Neural cell (in vitro differentiated cells): ENCODE measurements at regions not wholly inside any gene's neighbourhood (a gene's known extent, or its start where the extent isn't known, plus 50 kb on each side); places are given as distances from the start of the nearest gene placed in this dataset.

Experiments used
- H2AFZ ChIP-seq: fragments of 200-600, 300-800 bp; sonication (generic), shearing (Covaris generic); 2 replicates; pipeline ENCODE4 v1.6.0; 2014; ENCODE audit warnings: low read depth, mild to moderate bottlenecking, antibody characterized with exemption, low read length, moderate library complexity
- H3F3A ChIP-seq: fragments of 200-600 bp; shearing (Covaris generic); 2 replicates; pipeline ENCODE4 v1.6.1; 2016; ENCODE audit warnings: mild to moderate bottlenecking, moderate library complexity, mixed read lengths, antibody characterized with exemption, low read length; ENCODE audit not compliant: insufficient read depth, poor library complexity, severe bottlenecking
- H3K27ac ChIP-seq: fragments of 200-600, 300-800 bp; sonication (generic), shearing (Covaris generic); 2 replicates; pipeline ENCODE4 v1.5.1; 2014; ENCODE audit warnings: mild to moderate bottlenecking, low read length, moderate library complexity
- H3K27me3 ChIP-seq: fragments of 300-800, 200-600 bp; sonication (generic), shearing (Covaris generic); 2 replicates; pipeline ENCODE4 v1.6.0; 2014; ENCODE audit warnings: mild to moderate bottlenecking, low read depth, low read length, moderate library complexity; ENCODE audit not compliant: insufficient read depth
- H3K36me3 ChIP-seq: fragments of 300-800, 200-600 bp; sonication (generic), shearing (Covaris generic); 2 replicates; pipeline ENCODE4 v1.5.1; 2014; ENCODE audit warnings: mild to moderate bottlenecking, antibody characterized with exemption, low read length, moderate library complexity; ENCODE audit not compliant: insufficient read depth
- H3K4me2 ChIP-seq: fragments of 300-800, 200-600 bp; sonication (generic), shearing (Covaris generic); 2 replicates; pipeline ENCODE4 v1.6.0; 2014; ENCODE audit warnings: mild to moderate bottlenecking, low read length
- H3K4me3 ChIP-seq: fragments of 300-800, 200-600 bp; sonication (generic), shearing (Covaris generic); 2 replicates; pipeline ENCODE4 v1.5.1; 2014; ENCODE audit warnings: mild to moderate bottlenecking, low read length, moderate library complexity
- H3K79me2 ChIP-seq: fragments of 200-600 bp; shearing (Covaris generic); replicated peaks from 2 replicates; pipeline ENCODE4 v1.6.0; 2014; ENCODE audit warnings: mild to moderate bottlenecking, low read length, moderate library complexity; ENCODE audit not compliant: insufficient read depth
- H3K9ac ChIP-seq: fragments of 300-800, 200-600 bp; sonication (generic), shearing (Covaris generic); 2 replicates; pipeline ENCODE4 v1.6.1; 2016; ENCODE audit warnings: mild to moderate bottlenecking, low read length, mixed read lengths
- H3K9me2 ChIP-seq: fragments of 200-600 bp; shearing (Covaris generic); 2 replicates; pipeline ENCODE4 v1.6.1; 2016; ENCODE audit warnings: mild to moderate bottlenecking, low read length, mixed read lengths; ENCODE audit not compliant: insufficient read depth
- H3K9me3 ChIP-seq: fragments of 200-600, 300-800 bp; sonication (generic), shearing (Covaris generic); 2 replicates; pipeline ENCODE4 v1.6.1; 2016; ENCODE audit warnings: mild to moderate bottlenecking, mixed run types, low read length, moderate library complexity, mixed read lengths
- H4K20me1 ChIP-seq: fragments of 200-600 bp; shearing (Covaris generic); 2 replicates; pipeline ENCODE4 v1.6.1; 2016; ENCODE audit warnings: mild to moderate bottlenecking, mixed run types; ENCODE audit not compliant: insufficient read depth
- EP300 ChIP-seq: fragments of 450-650 bp; conservative IDR thresholded peaks from 2 replicates; pipeline ENCODE4 v1.6.1; 2014; ENCODE audit warnings: antibody characterized with exemption, mild to moderate bottlenecking, moderate library complexity; ENCODE audit not compliant: poor library complexity, severe bottlenecking
- EZH2 ChIP-seq: fragments of 200-600, 300-800 bp; shearing (Covaris generic), sonication (generic); IDR thresholded peaks from 2 replicates; pipeline ENCODE4 v1.6.1; 2014; ENCODE audit warnings: antibody characterized with exemption, low read length, borderline replicate concordance, mild to moderate bottlenecking; ENCODE audit not compliant: insufficient read depth, poor library complexity, severe bottlenecking
- MXI1 ChIP-seq: fragments of 450-650 bp; conservative IDR thresholded peaks from 2 replicates; pipeline ENCODE4 v1.6.1; 2014; ENCODE audit warnings: antibody characterized with exemption, mild to moderate bottlenecking; ENCODE audit not compliant: poor library complexity, severe bottlenecking
- POLR2AphosphoS5 ChIP-seq: IDR thresholded peaks from 2 replicates; pipeline ENCODE4 v1.6.1; 2012
- RAD21 ChIP-seq: fragments of 450-650 bp; conservative IDR thresholded peaks from 2 replicates; pipeline ENCODE4 v1.6.1; 2014; ENCODE audit warnings: antibody characterized with exemption, mild to moderate bottlenecking, moderate library complexity
- REST ChIP-seq: IDR thresholded peaks from 2 replicates; pipeline ENCODE4 v1.6.1; 2012; ENCODE audit warnings: borderline replicate concordance
- SMC3 ChIP-seq: fragments of 450-650 bp; conservative IDR thresholded peaks from 2 replicates; pipeline ENCODE4 v1.6.1; 2014; ENCODE audit warnings: antibody characterized with exemption, mild to moderate bottlenecking, moderate library complexity; ENCODE audit not compliant: poor library complexity
- TAF1 ChIP-seq: IDR thresholded peaks from 2 replicates; pipeline ENCODE4 v1.6.1; 2012; ENCODE audit warnings: low read depth
- TF ChIP-seq, protein P1 (sequence below): fragments of 450-650 bp; IDR thresholded peaks from 2 replicates; pipeline ENCODE4 v1.5.1; 2014; ENCODE audit warnings: antibody characterized with exemption, mild to moderate bottlenecking, moderate library complexity; ENCODE audit not compliant: poor library complexity, severe bottlenecking

GRCh38 chr21:27793901-27794300 is 827.0 kb upstream of the ADAMTS5 start:
- H3K79me2 ChIP-seq = no peaks in the 10 kb centered on the region
- no peaks in the 10 kb centered on the region for H3K36me3 ChIP-seq
- no peak overlapping the region for H3K4me3 ChIP-seq
- H4K20me1 ChIP-seq = no peaks in the 10 kb centered on the region
- H2AFZ ChIP-seq = no peak overlapping the region
- no peaks in the 10 kb centered on the region for H3K9me2 ChIP-seq
- no peaks in the 10 kb centered on the region for H3K27me3 ChIP-seq
- H3K9ac ChIP-seq = no peak overlapping the region
- no peak for TF ChIP-seq POLR2AphosphoS5
- no peak for TF ChIP-seq MXI1
- TF ChIP-seq EP300 = no peak
- TF ChIP-seq, protein P1, sequence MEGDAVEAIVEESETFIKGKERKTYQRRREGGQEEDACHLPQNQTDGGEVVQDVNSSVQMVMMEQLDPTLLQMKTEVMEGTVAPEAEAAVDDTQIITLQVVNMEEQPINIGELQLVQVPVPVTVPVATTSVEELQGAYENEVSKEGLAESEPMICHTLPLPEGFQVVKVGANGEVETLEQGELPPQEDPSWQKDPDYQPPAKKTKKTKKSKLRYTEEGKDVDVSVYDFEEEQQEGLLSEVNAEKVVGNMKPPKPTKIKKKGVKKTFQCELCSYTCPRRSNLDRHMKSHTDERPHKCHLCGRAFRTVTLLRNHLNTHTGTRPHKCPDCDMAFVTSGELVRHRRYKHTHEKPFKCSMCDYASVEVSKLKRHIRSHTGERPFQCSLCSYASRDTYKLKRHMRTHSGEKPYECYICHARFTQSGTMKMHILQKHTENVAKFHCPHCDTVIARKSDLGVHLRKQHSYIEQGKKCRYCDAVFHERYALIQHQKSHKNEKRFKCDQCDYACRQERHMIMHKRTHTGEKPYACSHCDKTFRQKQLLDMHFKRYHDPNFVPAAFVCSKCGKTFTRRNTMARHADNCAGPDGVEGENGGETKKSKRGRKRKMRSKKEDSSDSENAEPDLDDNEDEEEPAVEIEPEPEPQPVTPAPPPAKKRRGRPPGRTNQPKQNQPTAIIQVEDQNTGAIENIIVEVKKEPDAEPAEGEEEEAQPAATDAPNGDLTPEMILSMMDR = no peak
- TF ChIP-seq TAF1 = no peak
- no peak for TF ChIP-seq SMC3
- TF ChIP-seq REST = no peak
- TF ChIP-seq EZH2 = no peak
- TF ChIP-seq RAD21 = no peak
- no peak overlapping the region for H3K27ac ChIP-seq
- H3F3A ChIP-seq = no peaks in the 10 kb centered on the region
- no peak overlapping the region for H3K4me2 ChIP-seq
- no peaks in the 10 kb centered on the region for H3K9me3 ChIP-seq

DNA sequence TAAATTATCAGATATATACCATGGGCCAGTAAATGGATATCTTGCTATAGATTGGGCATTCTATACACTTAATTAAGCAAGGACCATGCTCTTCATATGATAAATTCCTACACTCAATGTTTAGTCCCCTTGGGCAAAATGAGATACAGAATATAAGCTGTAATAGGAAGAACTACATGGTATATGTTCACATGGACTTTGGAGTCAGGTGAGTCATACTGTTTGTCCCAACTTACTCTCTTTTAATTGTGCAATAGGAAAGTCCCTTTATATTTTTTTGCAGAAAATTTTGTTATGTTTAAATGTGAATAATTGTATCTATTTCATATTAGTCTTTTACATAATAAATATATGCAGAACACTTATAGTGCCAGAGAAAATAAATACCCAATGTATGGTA is 820.2 kb upstream of the ADAMTS5 start:
- Histone ChIP-seq H3K27me3 (no peaks in the 10 kb centered on the region), H3K9me3 (no peaks in the 10 kb centered on the region), H4K20me1 (no peaks in the 10 kb centered on the region), H3K9ac (no peak overlapping the region), H3K79me2 (no peaks in the 10 kb centered on the region), H3K9me2 (no peaks in the 10 kb centered on the region), H2AFZ (no peak overlapping the region), H3K4me2 (no peak overlapping the region), H3F3A (no peaks in the 10 kb centered on the region), H3K36me3 (no peaks in the 10 kb centered on the region), H3K27ac (no peak overlapping the region), H3K4me3 (no peak overlapping the region)
- no peak for TF ChIP-seq MXI1
- no peak for TF ChIP-seq EP300
- no peak for TF ChIP-seq RAD21
- no peak for TF ChIP-seq SMC3
- TF ChIP-seq POLR2AphosphoS5 = no peak
- no peak for TF ChIP-seq REST
- TF ChIP-seq EZH2 = no peak
- TF ChIP-seq TAF1 = no peak
